Caco-2 (cell line): ENCODE measurements at regions not wholly inside any gene's neighbourhood (a gene's known extent, or its start where the extent isn't known, plus 50 kb on each side); places are given as distances from the start of the nearest gene placed in this dataset.

ENCODE experiments used
- BruUV-seq: library from RNA; stranded (reverse); fragments of 400-500 nt; replicated peaks from 2 replicates; lab custom pipeline; 2021; lab: Mats Ljungman, UMichigan
- CTCF ChIA-PET: fragments of 300-600 bp; sonication (Branson Sonifier 250); formaldehyde crosslinking; loops from one replicate; lab custom pipeline; 2022; ENCODE audit warnings: antibody characterized with exemption; lab: Charles Lee
- POLR2A ChIA-PET: fragments of 300-600 bp; sonication (Branson Sonifier 250); formaldehyde crosslinking; loops from one replicate; lab custom pipeline; 2022; ENCODE audit warnings: antibody characterized with exemption; lab: Charles Lee
- DNase-seq, 2 experiments: peaks; one replicate each; pipeline versions ENCODE4 v3.0.0 to v3.0.0-alpha.2; 2020 to 2022
- H3K27me3 ChIP-seq: replicated peaks from 2 replicates; pipeline ENCODE4 v1.6.0; 2011; ENCODE audit warnings: low read length; ENCODE audit not compliant: control insufficient read depth, insufficient read depth
- H3K36me3 ChIP-seq: 2 replicates; pipeline ENCODE4 v1.5.1; 2011; ENCODE audit warnings: low read length; ENCODE audit not compliant: control insufficient read depth, insufficient read depth
- H3K4me1 ChIP-seq: fragments of 250-450 bp; sonication (Bioruptor Pico); 2 replicates; pipeline ENCODE4 v1.5.1; 2020; ENCODE audit warnings: mild to moderate bottlenecking
- H3K4me3 ChIP-seq: 2 replicates; pipeline ENCODE4 v1.5.1; 2011; ENCODE audit warnings: low read depth, mild to moderate bottlenecking, control low read depth, low read length
- H3K9me3 ChIP-seq: fragments of 250-450 bp; sonication (Bioruptor Pico); 2 replicates; pipeline ENCODE4 v1.5.1; 2020; ENCODE audit warnings: mild to moderate bottlenecking, moderate library complexity
- H3K27ac Mint-ChIP-seq: one replicate; pipeline ENCODE4 v1.8.0; 2022; ENCODE audit warnings: mixed read lengths; ENCODE audit not compliant: unreplicated experiment
- H3K27me3 Mint-ChIP-seq: one replicate; pipeline ENCODE4 v1.8.0; 2022; ENCODE audit warnings: mixed read lengths; ENCODE audit not compliant: insufficient read depth, unreplicated experiment
- H3K36me3 Mint-ChIP-seq: one replicate; pipeline ENCODE4 v1.8.0; 2022; ENCODE audit warnings: mild to moderate bottlenecking, mixed read lengths; ENCODE audit not compliant: insufficient read depth, unreplicated experiment
- H3K4me1 Mint-ChIP-seq: one replicate; pipeline ENCODE4 v1.8.0; 2022; ENCODE audit warnings: low read depth, mixed read lengths; ENCODE audit not compliant: unreplicated experiment
- H3K4me3 Mint-ChIP-seq: one replicate; pipeline ENCODE4 v1.8.0; 2022; ENCODE audit warnings: mild to moderate bottlenecking, moderate library complexity, mixed read lengths; ENCODE audit not compliant: unreplicated experiment
- H3K9me3 Mint-ChIP-seq: one replicate; pipeline ENCODE4 v1.8.0; 2022; ENCODE audit warnings: mixed read lengths; ENCODE audit not compliant: unreplicated experiment
- intact Hi-C: fragments of 100-400 bp; cut with micrococcal nuclease; formaldehyde crosslinking; loops from one replicate; pipeline ENCODE4 v1.10.0; 2022; ENCODE audit not compliant: unreplicated experiment
- TF ChIP-seq, protein P1 (sequence below), 2 experiments: fragments of 200-600 bp in 1 of 2; IDR thresholded peaks; 1 replicate in 1 of 2; 2 replicates in 1 of 2; pipeline versions ENCODE4 v1.5.1 to v1.8.0; 2011 to 2022; ENCODE audit warnings: antibody characterized with exemption in 1 of 2, control low read depth in 1 of 2, inconsistent platforms in 1 of 2, low read depth in 1 of 2, low read length in 1 of 2, mild to moderate bottlenecking in 1 of 2, moderate library complexity in 1 of 2; ENCODE audit not compliant: insufficient read depth in 1 of 2, severe bottlenecking in 1 of 2, unreplicated experiment in 1 of 2

DNA sequence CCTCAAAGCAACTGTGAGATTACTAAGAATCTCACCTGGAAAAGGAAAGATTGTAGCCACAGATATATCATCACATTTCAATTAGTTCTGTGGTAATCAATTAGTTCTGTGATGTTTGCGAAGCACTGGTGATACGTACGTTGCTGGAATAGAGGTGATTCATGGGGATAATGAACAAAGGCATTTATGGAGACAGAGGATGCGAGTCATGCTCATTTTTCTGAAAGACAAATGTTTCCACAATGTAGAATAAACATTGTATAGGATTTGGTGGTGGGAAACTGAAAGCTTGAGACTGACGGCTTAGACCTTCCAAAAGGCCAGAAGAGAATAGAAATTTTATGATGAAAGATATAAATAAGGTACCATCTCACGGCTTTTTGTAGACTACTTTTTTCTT is 507.3 kb upstream of the TYRP1 start:
- Histone ChIP-seq H3K4me3 (no peak overlapping the region), H3K27me3 (no peaks in the 10 kb centered on the region), H3K9me3 (no peaks in the 10 kb centered on the region), H3K36me3 (no peaks in the 10 kb centered on the region), H3K4me1 (no peaks in the 10 kb centered on the region)
- BruUV-seq: no TSS peak
- POLR2A ChIA-PET: no interaction called here
- intact Hi-C loops: no loop called here
- Mint-ChIP-seq H3K36me3 (no peaks in the 10 kb centered on the region), H3K4me3 (no peak overlapping the region), H3K9me3 (peaks cover 8% of the 10 kb centered on the region), H3K4me1 (no peaks in the 10 kb centered on the region), H3K27me3 (no peaks in the 10 kb centered on the region), H3K27ac (no peak overlapping the region)
- CTCF ChIA-PET: no interaction called here
- DNase-seq: no peak
- TF ChIP-seq, protein P1, sequence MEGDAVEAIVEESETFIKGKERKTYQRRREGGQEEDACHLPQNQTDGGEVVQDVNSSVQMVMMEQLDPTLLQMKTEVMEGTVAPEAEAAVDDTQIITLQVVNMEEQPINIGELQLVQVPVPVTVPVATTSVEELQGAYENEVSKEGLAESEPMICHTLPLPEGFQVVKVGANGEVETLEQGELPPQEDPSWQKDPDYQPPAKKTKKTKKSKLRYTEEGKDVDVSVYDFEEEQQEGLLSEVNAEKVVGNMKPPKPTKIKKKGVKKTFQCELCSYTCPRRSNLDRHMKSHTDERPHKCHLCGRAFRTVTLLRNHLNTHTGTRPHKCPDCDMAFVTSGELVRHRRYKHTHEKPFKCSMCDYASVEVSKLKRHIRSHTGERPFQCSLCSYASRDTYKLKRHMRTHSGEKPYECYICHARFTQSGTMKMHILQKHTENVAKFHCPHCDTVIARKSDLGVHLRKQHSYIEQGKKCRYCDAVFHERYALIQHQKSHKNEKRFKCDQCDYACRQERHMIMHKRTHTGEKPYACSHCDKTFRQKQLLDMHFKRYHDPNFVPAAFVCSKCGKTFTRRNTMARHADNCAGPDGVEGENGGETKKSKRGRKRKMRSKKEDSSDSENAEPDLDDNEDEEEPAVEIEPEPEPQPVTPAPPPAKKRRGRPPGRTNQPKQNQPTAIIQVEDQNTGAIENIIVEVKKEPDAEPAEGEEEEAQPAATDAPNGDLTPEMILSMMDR (IDR thresholded peaks at IDR 0.05; ENCODE audit: insufficient read depth in 1 of 2, low read depth in 1 of 2, low read length in 1 of 2, severe bottlenecking in 1 of 2, unreplicated experiment in 1 of 2): no peak

- Mint-ChIP-seq H3K4me3 (no peak overlapping the region), H3K27ac (no peak overlapping the region), H3K27me3 (no peaks in the 10 kb centered on the region), H3K4me1 (no peaks in the 10 kb centered on the region), H3K9me3 (no peaks in the 10 kb centered on the region), H3K36me3 (no peaks in the 10 kb centered on the region)
- no peak for DNase-seq
- BruUV-seq: no TSS peak
- Histone ChIP-seq H3K4me1 (no peaks in the 10 kb centered on the region), H3K4me3 (no peak overlapping the region), H3K36me3 (no peaks in the 10 kb centered on the region), H3K9me3 (no peaks in the 10 kb centered on the region), H3K27me3 (no peaks in the 10 kb centered on the region)
- TF ChIP-seq, protein P1 (IDR thresholded peaks at IDR 0.05; ENCODE audit: insufficient read depth in 1 of 2, low read depth in 1 of 2, low read length in 1 of 2, severe bottlenecking in 1 of 2, unreplicated experiment in 1 of 2): no peak
- ChIA-PET CTCF (no interaction called here), POLR2A (no interaction called here)
- intact Hi-C loops: no loop called here
Observed at GRCh38 chr9:12191630-12192029, 501.6 kb upstream of the TYRP1 start.

DNA sequence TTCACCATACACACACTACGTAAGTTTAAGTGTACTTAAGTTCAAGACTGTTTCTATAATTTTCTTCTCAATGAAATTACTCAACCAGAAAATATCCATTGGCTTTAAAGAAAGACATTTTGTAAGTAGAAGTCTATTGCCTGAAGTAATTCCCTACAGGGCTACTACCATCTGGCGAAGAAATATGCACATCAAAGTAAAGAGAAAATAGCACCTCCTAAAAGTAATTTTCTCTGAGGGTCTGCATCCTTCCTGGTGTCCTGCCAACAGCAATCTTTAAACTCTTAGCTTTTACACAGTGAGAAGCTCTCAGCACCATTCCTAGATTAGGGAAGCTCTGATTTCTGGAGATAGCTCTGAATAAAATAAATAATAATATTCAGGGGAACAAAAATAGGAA is 498.5 kb upstream of the TYRP1 start:
- intact Hi-C loops: no loop called here
- H3K4me3 Mint-ChIP-seq: no peak overlapping the region
- no TSS peak for BruUV-seq

More for the DNA sequence above, 498.5 kb upstream of the TYRP1 start:
- H3K27me3 ChIP-seq: no peaks in the 10 kb centered on the region
- Mint-ChIP-seq H3K27ac (no peak overlapping the region), H3K27me3 (no peaks in the 10 kb centered on the region), H3K36me3 (no peaks in the 10 kb centered on the region), H3K9me3 (no peaks in the 10 kb centered on the region), H3K4me1 (no peaks in the 10 kb centered on the region)
- POLR2A ChIA-PET: no interaction called here
- TF ChIP-seq, protein P1 (IDR thresholded peaks at IDR 0.05; ENCODE audit: insufficient read depth in 1 of 2, low read depth in 1 of 2, low read length in 1 of 2, severe bottlenecking in 1 of 2, unreplicated experiment in 1 of 2): no peak
- CTCF ChIA-PET: no interaction called here
- no peak overlapping the region for H3K4me3 ChIP-seq
- H3K4me1 ChIP-seq: no peaks in the 10 kb centered on the region
- no peak for DNase-seq
- no peaks in the 10 kb centered on the region for H3K36me3 ChIP-seq
- no peaks in the 10 kb centered on the region for H3K9me3 ChIP-seq
